ENCODE measurements at regions not wholly inside any gene's neighbourhood (a gene's known extent, or its start where the extent isn't known, plus 50 kb on each side); places are given as distances from the start of the nearest gene placed in this dataset.

GRCh38 chr6:129967427-129967826, 51.0 kb upstream of the L3MBTL3 start:
- no peak overlapping the region for H3K4me3 ChIP-seq (ENCODE audit: low read depth, low read length)
- no peak for DNase-seq (ENCODE audit: low read depth)
- TF ChIP-seq CTCF (conservative IDR thresholded peaks at IDR 0.05; ENCODE audit: low read depth, low read length), result no peak

- TF ChIP-seq CTCF (conservative IDR thresholded peaks at IDR 0.05; ENCODE audit: low read depth, low read length), result no peak
- no peak for DNase-seq (ENCODE audit: low read depth)
- no peak overlapping the region for H3K4me3 ChIP-seq (ENCODE audit: low read depth, low read length)
Observed at GRCh38 chr6:129966125-129966524, 52.3 kb upstream of the L3MBTL3 start.

- TF ChIP-seq CTCF (conservative IDR thresholded peaks at IDR 0.05; ENCODE audit: low read depth, low read length), result no peak
- H3K4me3 ChIP-seq (ENCODE audit: low read depth, low read length), result no peak overlapping the region
- no peak for DNase-seq (ENCODE audit: low read depth)
Observed at GRCh38 chr6:129965096-129965495, 53.3 kb upstream of the L3MBTL3 start.

GRCh38 chr6:129959358-129959930, 58.9 kb upstream of the L3MBTL3 start:
- DNase-seq (ENCODE audit: low read depth), result no peak
- H3K4me3 ChIP-seq (ENCODE audit: low read depth, low read length), result no peak overlapping the region
- no peak for TF ChIP-seq CTCF (conservative IDR thresholded peaks at IDR 0.05; ENCODE audit: low read depth, low read length)

- no peak for DNase-seq (ENCODE audit: low read depth)
- TF ChIP-seq CTCF (conservative IDR thresholded peaks at IDR 0.05; ENCODE audit: low read depth, low read length), result no peak
- H3K4me3 ChIP-seq (ENCODE audit: low read depth, low read length), result no peak overlapping the region
Observed at GRCh38 chr6:129957941-129958898, 60.2 kb upstream of the L3MBTL3 start.

- no peak overlapping the region for H3K4me3 ChIP-seq (ENCODE audit: low read depth, low read length)
- no peak for TF ChIP-seq CTCF (conservative IDR thresholded peaks at IDR 0.05; ENCODE audit: low read depth, low read length)
- no peak for DNase-seq (ENCODE audit: low read depth)
Observed at GRCh38 chr6:129955584-129955983, 62.8 kb upstream of the L3MBTL3 start.
